ENCODE measurements at regions not wholly inside any gene's neighbourhood (a gene's known extent, or its start where the extent isn't known, plus 50 kb on each side); places are given as distances from the start of the nearest gene placed in this dataset.

DNA sequence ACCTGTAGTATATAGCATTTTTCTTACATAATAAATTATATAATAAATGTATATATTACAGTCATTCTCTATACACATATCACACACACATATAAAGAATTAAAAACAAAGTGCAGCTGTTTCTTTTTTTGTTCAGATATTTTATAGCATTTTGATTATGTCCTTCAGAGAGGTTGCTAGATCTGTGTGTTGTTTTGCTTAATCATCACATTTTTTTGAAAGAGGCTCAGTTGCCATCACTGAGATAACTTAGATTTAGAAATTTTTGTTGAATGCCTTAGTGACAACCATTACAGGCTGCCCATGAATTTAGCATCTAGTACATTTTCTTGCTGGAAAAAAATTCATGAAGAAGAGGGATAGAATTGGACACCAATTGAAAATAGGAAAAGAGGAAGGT, 545.2 kb upstream of the PCDH9 start:
- TF ChIP-seq POLR2A (IDR thresholded peaks at IDR 0.05; ENCODE audit: low read depth, low read length) (no peak), SPI1 (IDR thresholded peaks at IDR 0.05; ENCODE audit: low read depth, low read length) (no peak), POLR2AphosphoS5 (IDR thresholded peaks at IDR 0.05; ENCODE audit: low read depth, low read length) (no peak), TAF1 (IDR thresholded peaks at IDR 0.05; ENCODE audit: low read depth, low read length) (no peak), PAX5 (IDR thresholded peaks at IDR 0.05; ENCODE audit: insufficient read depth, low read length, severe bottlenecking) (no peak)
